Central memory CD8-positive, alpha-beta T cell (primary cell): ENCODE measurements at regions not wholly inside any gene's neighbourhood (a gene's known extent, or its start where the extent isn't known, plus 50 kb on each side); places are given as distances from the start of the nearest gene placed in this dataset.

Experiments
- ATAC-seq: fragments of 150-1000 bp; cut with Tn5 transposase; replicated peaks from 2 replicates; pipeline ENCODE4 v1.10.0; 2022; ENCODE audit warnings: mild to moderate bottlenecking, moderate FRiP score, moderate number of reproducible peaks; ENCODE audit not compliant: poor library complexity, severe bottlenecking; ENCODE audit errors: extremely low read depth
- DNase-seq, 2 donors: peaks; one replicate each; pipeline ENCODE4 v3.0.0; 2021; ENCODE audit warnings: low spot score in 2 of 2
- H3K27ac Mint-ChIP-seq: one replicate; pipeline ENCODE4 v1.8.0; 2022; ENCODE audit warnings: low read depth, mild to moderate bottlenecking, moderate library complexity, mixed read lengths
- H3K27me3 Mint-ChIP-seq: one replicate; pipeline ENCODE4 v1.8.0; 2022; ENCODE audit warnings: mixed read lengths
- H3K36me3 Mint-ChIP-seq: one replicate; pipeline ENCODE4 v1.8.0; 2022; ENCODE audit warnings: mild to moderate bottlenecking, moderate library complexity, mixed read lengths; ENCODE audit not compliant: insufficient read depth
- H3K4me1 Mint-ChIP-seq: one replicate; pipeline ENCODE4 v1.8.0; 2022; ENCODE audit warnings: mixed read lengths
- H3K4me3 Mint-ChIP-seq: one replicate; pipeline ENCODE4 v1.8.0; 2022; ENCODE audit warnings: mild to moderate bottlenecking, moderate library complexity, mixed read lengths
- H3K9me3 Mint-ChIP-seq: one replicate; pipeline ENCODE4 v1.8.0; 2022; ENCODE audit warnings: mixed read lengths

GRCh38 chr21:32173121-32173724, 105.6 kb downstream of the MIS18A start:
- H3K4me1 Mint-ChIP-seq, result no peaks in the 10 kb centered on the region
- H3K27me3 Mint-ChIP-seq, result peaks cover 26% of the 10 kb centered on the region
- ATAC-seq (no peak), DNase-seq (no peak)
- no peaks in the 10 kb centered on the region for H3K36me3 Mint-ChIP-seq
- H3K4me3 Mint-ChIP-seq, result no peak overlapping the region
- H3K9me3 Mint-ChIP-seq, result no peaks in the 10 kb centered on the region
- H3K27ac Mint-ChIP-seq, result no peak overlapping the region

- Mint-ChIP-seq H3K4me1 (no peaks in the 10 kb centered on the region), H3K4me3 (no peak overlapping the region), H3K27ac (no peak overlapping the region), H3K27me3 (peaks cover 37% of the 10 kb centered on the region), H3K9me3 (no peaks in the 10 kb centered on the region), H3K36me3 (no peaks in the 10 kb centered on the region)
- DNase-seq, result no peak
- no peak for ATAC-seq
Measured at GRCh38 chr21:32172106-32172505, 106.7 kb downstream of the MIS18A start.

- DNase-seq, result no peak
- Mint-ChIP-seq H3K4me1 (no peaks in the 10 kb centered on the region), H3K27me3 (peaks cover 75% of the 10 kb centered on the region), H3K27ac (no peak overlapping the region), H3K9me3 (no peaks in the 10 kb centered on the region), H3K4me3 (no peak overlapping the region), H3K36me3 (no peaks in the 10 kb centered on the region)
- no peak for ATAC-seq
Measured at GRCh38 chr21:32167513-32167912, 111.3 kb downstream of the MIS18A start.

GRCh38 chr21:32163386-32163785, 115.5 kb downstream of the MIS18A start:
- Mint-ChIP-seq H3K4me3 (no peak overlapping the region), H3K27ac (no peak overlapping the region), H3K27me3 (peaks cover 88% of the 10 kb centered on the region), H3K36me3 (no peaks in the 10 kb centered on the region), H3K4me1 (no peaks in the 10 kb centered on the region), H3K9me3 (no peaks in the 10 kb centered on the region)
- ATAC-seq (no peak), DNase-seq (no peak)

- Mint-ChIP-seq H3K36me3 (no peaks in the 10 kb centered on the region), H3K4me1 (no peaks in the 10 kb centered on the region), H3K27me3 (peaks cover 84% of the 10 kb centered on the region), H3K27ac (no peak overlapping the region), H3K4me3 (no peak overlapping the region), H3K9me3 (no peaks in the 10 kb centered on the region)
- no peak for ATAC-seq
- no peak for DNase-seq
Measured at GRCh38 chr21:32162727-32163320, 116.0 kb downstream of the MIS18A start.

- ATAC-seq (no peak), DNase-seq (no peak)
- H3K4me1 Mint-ChIP-seq, result no peaks in the 10 kb centered on the region
- no peak overlapping the region for H3K27ac Mint-ChIP-seq
- H3K9me3 Mint-ChIP-seq, result no peaks in the 10 kb centered on the region
- H3K4me3 Mint-ChIP-seq, result no peak overlapping the region
- H3K36me3 Mint-ChIP-seq, result no peaks in the 10 kb centered on the region
- H3K27me3 Mint-ChIP-seq, result peaks cover 33% of the 10 kb centered on the region
Measured at GRCh38 chr21:32155226-32155625, 123.6 kb downstream of the MIS18A start.

- Mint-ChIP-seq H3K36me3 (no peaks in the 10 kb centered on the region), H3K4me3 (no peak overlapping the region), H3K9me3 (no peaks in the 10 kb centered on the region), H3K4me1 (no peaks in the 10 kb centered on the region), H3K27ac (no peak overlapping the region), H3K27me3 (peaks cover 16% of the 10 kb centered on the region)
- DNase-seq (no peak), ATAC-seq (no peak)
Measured at GRCh38 chr21:32147041-32147440, 131.8 kb downstream of the MIS18A start.

- H3K4me3 Mint-ChIP-seq, result no peak overlapping the region
- H3K36me3 Mint-ChIP-seq, result no peaks in the 10 kb centered on the region
- DNase-seq, result no peak
- no peaks in the 10 kb centered on the region for H3K4me1 Mint-ChIP-seq
- H3K27ac Mint-ChIP-seq, result no peak overlapping the region
- peaks cover 28% of the 10 kb centered on the region for H3K27me3 Mint-ChIP-seq
- ATAC-seq, result no peak
- no peaks in the 10 kb centered on the region for H3K9me3 Mint-ChIP-seq
Measured at GRCh38 chr21:32144851-32145250, 134.0 kb downstream of the MIS18A start.

- H3K4me3 Mint-ChIP-seq, result no peak overlapping the region
- H3K36me3 Mint-ChIP-seq, result no peaks in the 10 kb centered on the region
- H3K27me3 Mint-ChIP-seq, result peaks cover 35% of the 10 kb centered on the region
- DNase-seq (no peak), ATAC-seq (no peak)
- H3K9me3 Mint-ChIP-seq, result no peaks in the 10 kb centered on the region
- no peak overlapping the region for H3K27ac Mint-ChIP-seq
- H3K4me1 Mint-ChIP-seq, result no peaks in the 10 kb centered on the region
Measured at GRCh38 chr21:32143241-32143939, 135.5 kb downstream of the MIS18A start.

- no peaks in the 10 kb centered on the region for H3K4me1 Mint-ChIP-seq
- ATAC-seq, result no peak
- no peak for DNase-seq
Measured at GRCh38 chr21:32141318-32141633, 137.6 kb downstream of the MIS18A start.

GRCh38 chr21:32140604-32141317, 138.1 kb downstream of the MIS18A start:
- H3K4me3 Mint-ChIP-seq, result no peak overlapping the region
- no peaks in the 10 kb centered on the region for H3K36me3 Mint-ChIP-seq
- H3K27me3 Mint-ChIP-seq, result peaks cover 61% of the 10 kb centered on the region
- peaks cover 5% of the 10 kb centered on the region for H3K9me3 Mint-ChIP-seq
- no peak overlapping the region for H3K27ac Mint-ChIP-seq
- no peaks in the 10 kb centered on the region for H3K4me1 Mint-ChIP-seq
- ATAC-seq (no peak), DNase-seq (no peak)

More at GRCh38 chr21:32141318-32141633, 137.6 kb downstream of the MIS18A start:
- Mint-ChIP-seq H3K27ac (no peak overlapping the region), H3K4me3 (no peak overlapping the region), H3K27me3 (peaks cover 56% of the 10 kb centered on the region), H3K36me3 (no peaks in the 10 kb centered on the region), H3K9me3 (peaks cover 5% of the 10 kb centered on the region)

GRCh38 chr21:32140151-32140550, 138.7 kb downstream of the MIS18A start:
- DNase-seq (no peak), ATAC-seq (no peak)
- Mint-ChIP-seq H3K9me3 (peaks cover 5% of the 10 kb centered on the region), H3K27me3 (peaks cover 64% of the 10 kb centered on the region), H3K36me3 (no peaks in the 10 kb centered on the region), H3K4me3 (no peak overlapping the region), H3K27ac (no peak overlapping the region), H3K4me1 (no peaks in the 10 kb centered on the region)

- ATAC-seq (no peak), DNase-seq (no peak)
- no peaks in the 10 kb centered on the region for H3K4me1 Mint-ChIP-seq
- H3K36me3 Mint-ChIP-seq, result no peaks in the 10 kb centered on the region
- peaks cover 73% of the 10 kb centered on the region for H3K27me3 Mint-ChIP-seq
- H3K4me3 Mint-ChIP-seq, result no peak overlapping the region
- H3K27ac Mint-ChIP-seq, result no peak overlapping the region
- H3K9me3 Mint-ChIP-seq, result peaks cover 5% of the 10 kb centered on the region
Measured at GRCh38 chr21:32138658-32139057, 140.2 kb downstream of the MIS18A start.
